Kidney epithelial cell (primary cell): ENCODE measurements at regions not wholly inside any gene's neighbourhood (a gene's known extent, or its start where the extent isn't known, plus 50 kb on each side); places are given as distances from the start of the nearest gene placed in this dataset.

Source experiments
- DNase-seq: peaks from one replicate; pipeline ENCODE4 v3.0.0-alpha.2; 2010; ENCODE audit warnings: low read depth
- H3K27me3 ChIP-seq: 2 replicates; pipeline ENCODE4 v1.6.0; 2011; ENCODE audit warnings: low read length; ENCODE audit not compliant: control insufficient read depth, insufficient read depth
- H3K36me3 ChIP-seq: 2 replicates; pipeline ENCODE4 v1.5.1; 2011; ENCODE audit warnings: low read length; ENCODE audit not compliant: control insufficient read depth, insufficient read depth
- H3K4me3 ChIP-seq: 2 replicates; pipeline ENCODE4 v1.5.1; 2011; ENCODE audit warnings: low read depth, mild to moderate bottlenecking, control low read depth, low read length
- CTCF ChIP-seq: IDR thresholded peaks from 2 replicates; pipeline ENCODE4 v1.5.1; 2011; ENCODE audit warnings: mild to moderate bottlenecking, moderate library complexity, low read length, control low read depth, inconsistent platforms; ENCODE audit not compliant: insufficient read depth, poor library complexity, severe bottlenecking

GRCh38 chr12:104825408-104825807 is 132.7 kb downstream of the SLC41A2 start:
- Histone ChIP-seq H3K27me3 (no peaks in the 10 kb centered on the region), H3K4me3 (no peak overlapping the region), H3K36me3 (no peaks in the 10 kb centered on the region)
- no peak for DNase-seq
- TF ChIP-seq CTCF, result no peak

GRCh38 chr12:104823985-104824461 is 134.1 kb downstream of the SLC41A2 start:
- Histone ChIP-seq H3K36me3 (peaks cover 1% of the 10 kb centered on the region), H3K4me3 (no peak overlapping the region), H3K27me3 (no peaks in the 10 kb centered on the region)
- TF ChIP-seq CTCF, result no peak
- DNase-seq, result no peak

GRCh38 chr12:104822941-104823340 is 135.1 kb downstream of the SLC41A2 start:
- Histone ChIP-seq H3K4me3 (no peak overlapping the region), H3K27me3 (no peaks in the 10 kb centered on the region), H3K36me3 (peaks cover 1% of the 10 kb centered on the region)
- no peak for TF ChIP-seq CTCF
- DNase-seq, result no peak

GRCh38 chr12:104816845-104817503 is 141.1 kb downstream of the SLC41A2 start:
- H3K27me3 ChIP-seq, result no peaks in the 10 kb centered on the region
- DNase-seq, result no peak
- no peak for TF ChIP-seq CTCF
- no peak overlapping the region for H3K4me3 ChIP-seq
- H3K36me3 ChIP-seq, result peaks cover 1% of the 10 kb centered on the region

- Histone ChIP-seq H3K4me3 (no peak overlapping the region), H3K27me3 (no peaks in the 10 kb centered on the region), H3K36me3 (peaks cover 1% of the 10 kb centered on the region)
- no peak for TF ChIP-seq CTCF
- no peak for DNase-seq
Measured at GRCh38 chr12:104815935-104816334, 142.2 kb downstream of the SLC41A2 start.

GRCh38 chr12:104814944-104815343 is 143.1 kb downstream of the SLC41A2 start:
- DNase-seq, result no peak
- Histone ChIP-seq H3K4me3 (no peak overlapping the region), H3K27me3 (no peaks in the 10 kb centered on the region), H3K36me3 (peaks cover 1% of the 10 kb centered on the region)
- TF ChIP-seq CTCF, result no peak
